HepG2 (cell line): ENCODE measurements at regions not wholly inside any gene's neighbourhood (a gene's known extent, or its start where the extent isn't known, plus 50 kb on each side); places are given as distances from the start of the nearest gene placed in this dataset.

Experiments
- ATAC-seq: fragments of 200-7000 bp; cut with Tn5 transposase; 3 replicates; pipeline ENCODE4 v1.9.1; 2020; ENCODE audit warnings: mild to moderate bottlenecking, moderate library complexity
- BruUV-seq: library from RNA; stranded (reverse); fragments of 400-500 nt; replicated peaks from 2 replicates; lab custom pipeline; 2021; lab: Mats Ljungman, UMichigan
- CTCF ChIA-PET: fragments of 300-600 bp; formaldehyde crosslinking; extraction: SDS; loops from one replicate; lab custom pipeline; 2021; ENCODE audit warnings: low total read pairs, inconsistent platforms, low intra/inter-chr PET ratio; lab: Yijun Ruan, JAX
- POLR2A ChIA-PET: fragments of 350-600 bp; sonication (Branson Sonifier 250); formaldehyde crosslinking; loops from one replicate; lab custom pipeline; 2020; ENCODE audit warnings: antibody characterized with exemption, inconsistent platforms; lab: Yijun Ruan, JAX
- DNase-seq: peaks from one replicate; pipeline ENCODE4 v3.0.0-alpha.2; 2015; ENCODE audit warnings: low spot score
- FAIRE-seq: peaks from 3 replicates; lab custom pipeline; 2011; peaks lifted over from hg19 to GRCh38; lab: Jason Lieb, UNC
- H2AFZ ChIP-seq: one replicate; pipeline ENCODE4 v1.6.1; 2011; ENCODE audit warnings: low read length, inconsistent platforms
- H3K27ac ChIP-seq: fragments of 300-600 bp; 3 replicates; pipeline ENCODE4 v1.8.0; 2011; ENCODE audit warnings: mixed run types, mild to moderate bottlenecking, mixed read lengths, low read length, inconsistent platforms; ENCODE audit not compliant: insufficient read depth; ENCODE audit errors: extremely low read length
- H3K27me3 ChIP-seq, 2 experiments: fragments of 200-600 bp in 1 of 2; 2 replicates in 1 of 2; 3 replicates in 1 of 2; pipeline versions ENCODE4 v1.6.0 to v1.8.0; 2011; ENCODE audit warnings: low read length in 2 of 2, mild to moderate bottlenecking in 2 of 2, moderate library complexity in 2 of 2, inconsistent platforms in 1 of 2; ENCODE audit not compliant: insufficient read depth in 2 of 2, control insufficient read depth in 1 of 2
- H3K36me3 ChIP-seq, 2 experiments: fragments of 200-600 bp in 1 of 2; replicated peaks in 1 of 2; 2 replicates in 1 of 2; 3 replicates in 1 of 2; pipeline versions ENCODE4 v1.5.1 to v1.8.0; 2011; ENCODE audit warnings: low read length in 2 of 2, inconsistent platforms in 1 of 2; ENCODE audit not compliant: insufficient read depth in 2 of 2, control insufficient read depth in 1 of 2
- H3K4me1 ChIP-seq: 2 replicates; pipeline ENCODE4 v1.5.1; 2012; ENCODE audit warnings: low read length, inconsistent platforms; ENCODE audit not compliant: insufficient read depth
- H3K4me2 ChIP-seq: 2 replicates; pipeline ENCODE4 v1.6.0; 2011; ENCODE audit warnings: low read depth, low read length, inconsistent platforms
- H3K4me3 ChIP-seq, 3 experiments: fragments of 200-600 bp in 1 of 3; sonication (generic), shearing (Covaris generic) in 1 of 3; replicated peaks in 1 of 3; 2 replicates each; pipeline ENCODE4 v1.5.1; 2011 to 2016; ENCODE audit warnings: low read length in 3 of 3, inconsistent platforms in 2 of 3, low read depth in 2 of 3, mild to moderate bottlenecking in 2 of 3, control low read depth in 1 of 3, mixed read lengths in 1 of 3; ENCODE audit not compliant: insufficient read depth in 1 of 3
- H3K79me2 ChIP-seq: one replicate; pipeline ENCODE4 v1.6.1; 2011; ENCODE audit warnings: low read length, inconsistent platforms; ENCODE audit not compliant: insufficient read depth
- H3K9ac ChIP-seq: 2 replicates; pipeline ENCODE4 v1.6.0; 2011; ENCODE audit warnings: mild to moderate bottlenecking, low read depth, low read length, inconsistent platforms; ENCODE audit not compliant: insufficient read depth
- H3K9me3 ChIP-seq: 2 replicates; pipeline ENCODE4 v1.5.1; 2012; ENCODE audit warnings: mild to moderate bottlenecking, low read length
- H4K20me1 ChIP-seq: 2 replicates; pipeline ENCODE4 v1.6.0; 2011; ENCODE audit warnings: inconsistent platforms, mild to moderate bottlenecking, low read length, moderate library complexity; ENCODE audit not compliant: insufficient read depth
- DMTF1 ChIP-seq: sonication (generic); formaldehyde crosslinking; IDR thresholded peaks from 2 replicates; pipeline ENCODE4 v1.4.0; 2020; ENCODE audit warnings: mild to moderate bottlenecking, missing genetic modification reagents
- EEA1 ChIP-seq: sonication (generic); formaldehyde crosslinking; IDR thresholded peaks from 2 replicates; pipeline ENCODE4 v1.5.1; 2020; ENCODE audit warnings: mild to moderate bottlenecking, missing genetic modification reagents, borderline replicate concordance
- ESRRA ChIP-seq: sonication (generic); formaldehyde crosslinking; IDR thresholded peaks from 2 replicates; pipeline ENCODE4 v1.5.1; 2020; ENCODE audit warnings: mild to moderate bottlenecking, low read depth, missing genetic modification reagents
- ETS1 ChIP-seq: sonication (generic); formaldehyde crosslinking; IDR thresholded peaks from 2 replicates; pipeline ENCODE4 v1.4.0; 2020; ENCODE audit warnings: missing genetic modification reagents
- JUNB ChIP-seq: sonication (generic); formaldehyde crosslinking; IDR thresholded peaks from 2 replicates; pipeline ENCODE4 v1.8.0; 2022; ENCODE audit warnings: missing genetic modification reagents, mild to moderate bottlenecking, borderline replicate concordance
- PITX1 ChIP-seq: sonication (generic); formaldehyde crosslinking; IDR thresholded peaks from 2 replicates; pipeline ENCODE4 v1.5.1; 2020; ENCODE audit warnings: mild to moderate bottlenecking, missing genetic modification reagents
- PRPF4 ChIP-seq: fragments of 200-400 bp; formaldehyde crosslinking; IDR thresholded peaks from 2 replicates; pipeline ENCODE4 v1.6.1; 2016; ENCODE audit warnings: low read length, low read depth; ENCODE audit not compliant: poor library complexity, severe bottlenecking
- RXRB ChIP-seq: IDR thresholded peaks from 2 replicates; pipeline ENCODE4 v1.6.1; 2016; ENCODE audit warnings: borderline replicate concordance, missing genetic modification reagents, missing compliant biosample characterization
- SIN3B ChIP-seq: fragments of 150-350 bp; IDR thresholded peaks from 2 replicates; pipeline ENCODE4 v1.6.1; 2014; ENCODE audit warnings: low read length
- SRF ChIP-seq: IDR thresholded peaks from 2 replicates; pipeline ENCODE4 v1.6.1; 2011; ENCODE audit warnings: mild to moderate bottlenecking, low read depth, low read length, moderate library complexity
- ZFYVE20 ChIP-seq: sonication (generic); formaldehyde crosslinking; IDR thresholded peaks from 2 replicates; pipeline ENCODE4 v1.8.0; 2023; ENCODE audit warnings: low read depth, mild to moderate bottlenecking, moderate library complexity, missing genetic modification reagents, borderline replicate concordance
- ZNF354B ChIP-seq: sonication (generic); formaldehyde crosslinking; IDR thresholded peaks from 2 replicates; pipeline ENCODE4 v1.8.0; 2022; ENCODE audit warnings: mild to moderate bottlenecking, missing genetic modification reagents
- ZNF746 ChIP-seq: sonication (generic); formaldehyde crosslinking; IDR thresholded peaks from 2 replicates; pipeline ENCODE4 v1.8.0; 2022; ENCODE audit warnings: mild to moderate bottlenecking, missing genetic modification reagents
- ZNF768 ChIP-seq: sonication (generic); formaldehyde crosslinking; IDR thresholded peaks from 2 replicates; pipeline ENCODE4 v1.4.0; 2020; ENCODE audit warnings: missing genetic modification reagents
- WGBS: methylation state at CpG from one replicate; pipeline ENCODE4 v1.1.6; 2017; ENCODE audit warnings: low lambda C conversion rate; 5-methylcytosine and 5-hydroxymethylcytosine counted together
- in situ Hi-C: cut with HindIII; loops from 2 replicates; pipeline ENCODE4 v1.10.0; 2017; ENCODE audit warnings: low pct_unique_long_range_greater_than_20kb; ENCODE audit not compliant: extremely low pct_ligation_motif_present
- intact Hi-C: fragments of 100-400 bp; cut with micrococcal nuclease; formaldehyde crosslinking; loops from one replicate; pipeline ENCODE4 v1.10.0; 2022; ENCODE audit not compliant: unreplicated experiment

GRCh38 chr10:8325024-8325980 lies 270.8 kb downstream of the GATA3 start:
- FAIRE-seq: no peak
- peaks cover 0 to 3% of the 10 kb centered on the region in 2 experiments; a peak in 1 of 5 replicates for H3K27me3 ChIP-seq
- H3K9ac ChIP-seq: no peak overlapping the region
- intact Hi-C loops (no loop called here), in situ Hi-C loops (no loop called here)
- TF ChIP-seq EEA1 (CRISPR knock-in tag): no peak
- no peak for TF ChIP-seq ETS1 (CRISPR knock-in tag)
- no peak for TF ChIP-seq ZNF746 (CRISPR knock-in tag)
- TF ChIP-seq JUNB (CRISPR knock-in tag): no peak
- TF ChIP-seq ZFYVE20 (CRISPR knock-in tag): no peak
- no peak for TF ChIP-seq RXRB (CRISPR knock-in tag)
- TF ChIP-seq SIN3B: no peak
- no peak for TF ChIP-seq ESRRA (CRISPR knock-in tag)
- no peak for TF ChIP-seq DMTF1
- no peak for TF ChIP-seq ZNF768 (CRISPR knock-in tag)
- no peak for TF ChIP-seq ZNF354B
- no peak for TF ChIP-seq PRPF4
- no peak for TF ChIP-seq PITX1 (CRISPR knock-in tag)
- no peak for TF ChIP-seq SRF
- H3K27ac ChIP-seq: no peak overlapping the region
- no peaks in the 10 kb centered on the region for H3K36me3 ChIP-seq
- no TSS peak for BruUV-seq
- under 1% methylated on average over 6 of the region's 6 CpGs for WGBS
- ChIA-PET POLR2A (no interaction called here), CTCF (no interaction called here)
- H3K4me2 ChIP-seq: no peak overlapping the region
- ATAC-seq: no peak
- no peaks in the 10 kb centered on the region for H3K79me2 ChIP-seq
- H3K4me3 ChIP-seq: no peak overlapping the region
- no peaks in the 10 kb centered on the region for H3K9me3 ChIP-seq
- H4K20me1 ChIP-seq: no peaks in the 10 kb centered on the region
- no peaks in the 10 kb centered on the region for H3K4me1 ChIP-seq
- no peak overlapping the region for H2AFZ ChIP-seq
- DNase-seq: no peak
